GM10266 (cell line): ENCODE measurements at regions not wholly inside any gene's neighbourhood (a gene's known extent, or its start where the extent isn't known, plus 50 kb on each side); places are given as distances from the start of the nearest gene placed in this dataset.

Experiments
- DNase-seq: peaks from one replicate; pipeline ENCODE4 v3.0.0; 2012; ENCODE audit errors: extremely low spot score
- TF ChIP-seq, protein P1 (sequence below): IDR thresholded peaks from 2 replicates; pipeline ENCODE4 v1.5.1; 2012; ENCODE audit warnings: mild to moderate bottlenecking, low read depth; ENCODE audit not compliant: control insufficient read depth, insufficient read depth; ENCODE audit errors: missing control alignments

DNA sequence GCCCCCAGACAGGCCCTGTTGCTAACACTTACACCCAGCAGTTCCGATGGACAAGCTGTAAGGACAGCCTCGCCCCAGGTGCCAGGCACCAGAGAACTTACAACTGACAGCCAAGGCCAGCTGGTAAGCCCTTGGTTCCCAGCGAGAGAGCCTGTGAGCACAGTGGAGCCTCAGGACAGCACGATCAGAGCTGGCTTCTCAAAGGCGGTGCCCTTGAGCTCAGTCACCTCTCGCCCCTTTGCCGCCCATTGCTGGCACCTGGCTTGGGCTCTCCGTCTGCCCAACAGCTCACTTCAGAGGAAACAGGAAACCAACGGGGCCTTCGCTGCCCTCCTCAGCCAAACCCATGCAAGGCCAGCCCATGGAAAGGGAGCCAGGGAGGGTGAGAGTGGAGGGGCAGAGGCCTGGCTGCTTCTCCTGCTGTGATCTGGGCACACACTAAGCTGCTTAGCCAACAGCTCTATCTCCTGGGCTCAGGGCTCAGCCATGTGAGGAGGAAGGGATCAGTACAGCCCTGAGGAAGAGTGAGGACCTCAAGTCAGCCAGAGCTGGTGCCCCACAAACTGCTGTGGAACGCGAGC, 98.5 kb downstream of the SINHCAF start:
- DNase-seq: no peak
- TF ChIP-seq, protein P1, sequence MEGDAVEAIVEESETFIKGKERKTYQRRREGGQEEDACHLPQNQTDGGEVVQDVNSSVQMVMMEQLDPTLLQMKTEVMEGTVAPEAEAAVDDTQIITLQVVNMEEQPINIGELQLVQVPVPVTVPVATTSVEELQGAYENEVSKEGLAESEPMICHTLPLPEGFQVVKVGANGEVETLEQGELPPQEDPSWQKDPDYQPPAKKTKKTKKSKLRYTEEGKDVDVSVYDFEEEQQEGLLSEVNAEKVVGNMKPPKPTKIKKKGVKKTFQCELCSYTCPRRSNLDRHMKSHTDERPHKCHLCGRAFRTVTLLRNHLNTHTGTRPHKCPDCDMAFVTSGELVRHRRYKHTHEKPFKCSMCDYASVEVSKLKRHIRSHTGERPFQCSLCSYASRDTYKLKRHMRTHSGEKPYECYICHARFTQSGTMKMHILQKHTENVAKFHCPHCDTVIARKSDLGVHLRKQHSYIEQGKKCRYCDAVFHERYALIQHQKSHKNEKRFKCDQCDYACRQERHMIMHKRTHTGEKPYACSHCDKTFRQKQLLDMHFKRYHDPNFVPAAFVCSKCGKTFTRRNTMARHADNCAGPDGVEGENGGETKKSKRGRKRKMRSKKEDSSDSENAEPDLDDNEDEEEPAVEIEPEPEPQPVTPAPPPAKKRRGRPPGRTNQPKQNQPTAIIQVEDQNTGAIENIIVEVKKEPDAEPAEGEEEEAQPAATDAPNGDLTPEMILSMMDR: no peak

DNA sequence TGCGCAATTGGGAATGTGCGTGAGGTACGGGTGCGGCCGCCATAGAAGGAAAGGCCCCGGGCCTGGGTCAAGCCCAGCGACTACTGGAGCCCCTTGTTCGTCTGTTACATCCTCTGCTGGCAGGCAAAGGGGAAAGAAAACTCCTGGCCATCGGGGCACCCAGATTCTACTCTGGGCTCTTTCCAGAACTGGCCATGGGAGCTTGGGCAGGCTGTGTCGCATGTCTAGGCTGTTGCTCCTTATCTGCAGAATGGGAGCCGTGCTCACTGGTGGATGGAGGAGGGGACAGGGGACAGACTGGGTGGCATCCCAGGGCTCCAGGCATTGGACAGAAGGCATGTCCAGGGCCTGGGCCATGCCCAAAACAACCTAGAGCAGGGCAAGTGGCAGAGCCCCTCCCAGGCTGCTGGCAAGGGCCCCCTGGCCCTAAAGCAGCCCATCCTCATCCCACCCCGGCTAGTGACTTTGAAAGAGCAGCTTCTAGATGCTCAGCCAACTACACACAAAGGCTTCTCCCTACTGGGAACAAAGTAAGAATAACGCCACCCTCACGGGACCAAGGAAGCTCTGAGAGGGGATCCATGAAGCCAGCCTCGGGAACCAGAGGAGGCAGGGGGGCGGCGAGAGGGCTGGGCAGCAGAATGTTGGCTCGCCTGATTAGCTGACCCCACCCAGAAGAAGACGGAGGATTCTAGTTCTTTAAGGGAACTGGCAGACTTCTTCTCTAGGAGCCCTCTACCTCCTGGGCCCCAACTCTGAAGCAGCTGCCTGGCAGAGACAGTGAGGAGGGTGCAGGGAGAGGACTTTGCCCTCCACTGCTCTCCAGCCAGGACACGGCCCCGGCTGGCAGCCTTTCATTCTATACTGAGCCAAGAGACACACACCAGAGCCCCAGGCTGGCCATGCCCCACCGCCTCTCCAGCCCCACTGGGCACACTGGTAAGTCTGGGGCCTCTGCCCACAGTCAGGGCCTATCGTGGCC, 96.8 kb downstream of the SINHCAF start:
- no peak for DNase-seq
- TF ChIP-seq, protein P1: no peak

DNA sequence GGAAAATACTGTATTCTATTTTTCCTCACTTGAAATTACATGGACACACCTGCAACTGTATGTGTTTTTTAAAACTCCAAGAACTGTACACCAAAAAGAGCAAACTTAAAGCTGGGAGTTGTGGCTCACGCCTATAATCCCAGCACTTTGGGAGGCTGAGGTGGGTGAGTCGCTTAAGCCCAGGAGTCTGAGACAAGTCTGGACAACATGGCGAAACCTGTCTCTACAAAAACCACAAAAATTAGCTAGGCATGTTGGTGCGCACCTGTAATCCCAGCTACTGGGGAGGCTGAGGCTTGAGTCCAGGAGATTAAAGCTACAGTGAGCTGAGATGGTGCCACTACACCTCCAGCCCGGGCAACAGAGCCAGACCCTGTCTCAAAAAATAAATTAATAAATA, 95.9 kb downstream of the SINHCAF start:
- TF ChIP-seq, protein P1: no peak
- no peak for DNase-seq
